ENCODE measurements at regions not wholly inside any gene's neighbourhood (a gene's known extent, or its start where the extent isn't known, plus 50 kb on each side); places are given as distances from the start of the nearest gene placed in this dataset.
"Not testable (repeated sequence)": the region's sequence is repeated elsewhere in the genome, so short reads cannot be mapped to it uniquely, and the experiment has no call there.

- no peak for DNase-seq (ENCODE audit: low read depth)
- no peak overlapping the region for H3K4me3 ChIP-seq (ENCODE audit: low read depth, low read length)
- TF ChIP-seq, protein P1, sequence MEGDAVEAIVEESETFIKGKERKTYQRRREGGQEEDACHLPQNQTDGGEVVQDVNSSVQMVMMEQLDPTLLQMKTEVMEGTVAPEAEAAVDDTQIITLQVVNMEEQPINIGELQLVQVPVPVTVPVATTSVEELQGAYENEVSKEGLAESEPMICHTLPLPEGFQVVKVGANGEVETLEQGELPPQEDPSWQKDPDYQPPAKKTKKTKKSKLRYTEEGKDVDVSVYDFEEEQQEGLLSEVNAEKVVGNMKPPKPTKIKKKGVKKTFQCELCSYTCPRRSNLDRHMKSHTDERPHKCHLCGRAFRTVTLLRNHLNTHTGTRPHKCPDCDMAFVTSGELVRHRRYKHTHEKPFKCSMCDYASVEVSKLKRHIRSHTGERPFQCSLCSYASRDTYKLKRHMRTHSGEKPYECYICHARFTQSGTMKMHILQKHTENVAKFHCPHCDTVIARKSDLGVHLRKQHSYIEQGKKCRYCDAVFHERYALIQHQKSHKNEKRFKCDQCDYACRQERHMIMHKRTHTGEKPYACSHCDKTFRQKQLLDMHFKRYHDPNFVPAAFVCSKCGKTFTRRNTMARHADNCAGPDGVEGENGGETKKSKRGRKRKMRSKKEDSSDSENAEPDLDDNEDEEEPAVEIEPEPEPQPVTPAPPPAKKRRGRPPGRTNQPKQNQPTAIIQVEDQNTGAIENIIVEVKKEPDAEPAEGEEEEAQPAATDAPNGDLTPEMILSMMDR (IDR thresholded peaks at IDR 0.05; ENCODE audit: insufficient read depth, low read depth, low read length, missing control alignments): no peak
Measured at GRCh38 chr20:12750221-12750620, 258.6 kb upstream of the SPTLC3 start.

DNA sequence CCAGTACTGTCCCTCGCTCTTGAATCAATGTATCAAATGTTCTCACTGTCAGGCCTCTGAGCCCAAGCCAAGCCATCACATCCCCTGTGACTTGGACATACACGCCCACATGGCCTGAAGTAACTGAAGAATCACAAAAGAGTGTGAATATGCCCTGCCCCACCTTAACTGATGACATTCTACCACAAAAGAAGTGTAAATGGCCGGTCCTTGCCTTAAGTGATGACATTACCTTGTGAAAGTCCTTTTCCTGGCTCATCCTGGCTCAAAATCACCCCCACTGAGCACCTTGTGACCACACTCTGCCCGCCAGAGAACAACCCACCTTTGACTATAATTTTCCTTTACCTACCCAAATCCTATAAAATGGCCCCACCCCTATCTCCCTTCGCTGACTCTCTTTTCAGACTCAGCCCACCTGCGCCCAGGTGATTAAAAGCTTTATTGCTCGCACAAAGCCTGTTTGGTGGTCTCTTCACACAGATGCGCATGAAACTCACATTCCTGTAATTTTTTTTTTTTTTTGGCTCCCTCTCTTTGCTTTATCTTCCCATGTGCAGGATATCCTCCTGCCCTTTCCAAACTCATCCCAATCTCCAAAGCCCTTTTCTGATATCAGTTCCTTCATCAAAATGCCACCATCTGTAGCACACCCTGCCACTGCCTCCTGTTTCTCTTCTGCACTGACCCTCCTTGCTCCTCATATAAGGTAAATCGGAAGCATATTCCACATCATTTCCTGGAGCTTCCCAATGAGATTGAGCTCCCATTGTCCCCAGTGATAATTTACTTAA is 255.7 kb upstream of the SPTLC3 start:
- not testable (repeated sequence) for H3K4me3 ChIP-seq (ENCODE audit: low read depth, low read length); DNase-seq (ENCODE audit: low read depth)

- not testable (repeated sequence) for H3K4me3 ChIP-seq (ENCODE audit: low read depth, low read length); DNase-seq (ENCODE audit: low read depth)
Measured at GRCh38 chr20:12753742-12754141, 255.0 kb upstream of the SPTLC3 start.

- DNase-seq (ENCODE audit: low read depth): not testable (repeated sequence)
Measured at GRCh38 chr20:12759493-12759892, 249.3 kb upstream of the SPTLC3 start.

GRCh38 chr20:12762725-12763124 is 246.0 kb upstream of the SPTLC3 start:
- no peak overlapping the region for H3K4me3 ChIP-seq (ENCODE audit: low read depth, low read length)
- no peak for DNase-seq (ENCODE audit: low read depth)
- TF ChIP-seq, protein P1 (IDR thresholded peaks at IDR 0.05; ENCODE audit: insufficient read depth, low read depth, low read length, missing control alignments): no peak

More at GRCh38 chr20:12759493-12759892, 249.3 kb upstream of the SPTLC3 start:
- H3K4me3 ChIP-seq (ENCODE audit: low read depth, low read length): not testable (repeated sequence)

- TF ChIP-seq, protein P1 (IDR thresholded peaks at IDR 0.05; ENCODE audit: insufficient read depth, low read depth, low read length, missing control alignments): no peak
- no peak for DNase-seq (ENCODE audit: low read depth)
- H3K4me3 ChIP-seq (ENCODE audit: low read depth, low read length): no peak overlapping the region
Measured at GRCh38 chr20:12763406-12763805, 245.4 kb upstream of the SPTLC3 start.

DNA sequence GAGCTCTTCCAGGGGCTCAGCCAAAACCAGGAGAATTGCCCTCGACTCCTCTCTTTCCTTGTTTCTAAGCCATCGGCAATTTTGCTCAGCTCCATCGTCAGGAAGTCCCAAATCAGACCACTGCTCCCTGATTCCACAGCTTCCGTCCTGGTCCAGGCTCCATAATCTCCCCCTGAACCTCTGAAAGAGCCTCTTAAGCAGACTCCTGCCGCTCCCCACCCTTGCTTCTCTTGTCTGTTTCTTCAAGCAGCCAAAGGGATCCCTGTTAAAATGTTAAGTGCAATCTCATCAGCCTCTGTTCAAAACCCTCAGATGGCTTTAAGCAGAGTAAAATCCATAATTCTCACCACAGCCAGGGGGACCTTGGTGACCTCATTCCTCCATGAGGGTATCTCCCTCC is 244.7 kb upstream of the SPTLC3 start:
- no peak overlapping the region for H3K4me3 ChIP-seq (ENCODE audit: low read depth, low read length)

DNA sequence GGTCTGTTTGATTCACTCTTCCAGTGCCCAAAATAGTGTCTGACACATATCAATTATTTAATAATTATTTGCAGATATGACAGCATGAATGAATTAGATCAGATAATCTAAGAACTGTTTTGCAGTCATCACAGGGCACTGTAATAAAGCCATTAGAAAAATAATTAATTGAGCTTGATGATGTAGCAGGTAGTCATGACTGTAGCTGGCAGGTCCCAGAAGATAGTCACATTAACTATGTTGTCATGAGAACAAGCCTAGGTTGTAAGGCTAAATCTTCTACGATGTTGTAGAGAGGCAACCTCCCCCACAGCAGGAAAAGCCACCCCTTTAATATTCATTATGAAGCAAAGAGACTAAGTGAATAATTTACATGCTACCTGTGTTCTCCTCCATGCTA is 243.9 kb upstream of the SPTLC3 start:
- TF ChIP-seq, protein P1 (IDR thresholded peaks at IDR 0.05; ENCODE audit: insufficient read depth, low read depth, low read length, missing control alignments): no peak
- no peak overlapping the region for H3K4me3 ChIP-seq (ENCODE audit: low read depth, low read length)
- DNase-seq (ENCODE audit: low read depth): no peak

More for the DNA sequence above, 244.7 kb upstream of the SPTLC3 start:
- TF ChIP-seq, protein P1 (IDR thresholded peaks at IDR 0.05; ENCODE audit: insufficient read depth, low read depth, low read length, missing control alignments): no peak
- DNase-seq (ENCODE audit: low read depth): no peak
